ENCODE measurements at regions not wholly inside any gene's neighbourhood (a gene's known extent, or its start where the extent isn't known, plus 50 kb on each side); places are given as distances from the start of the nearest gene placed in this dataset.

- 83% methylated on average over 1 of the region's 1 CpG; no CpG with 5 or more reads in 1 of the 2 experiments for WGBS, 2 experiments (ENCODE audit: insufficient coverage in 2 of 2)
Measured at GRCh38 chr3:88408097-88408496, 258.3 kb downstream of the C3orf38 start.

GRCh38 chr3:88408935-88409334 is 259.2 kb downstream of the C3orf38 start:
- Histone ChIP-seq H3K27ac (ENCODE audit: low read depth, low read length, severe bottlenecking) (no peak overlapping the region), H3K36me3 (ENCODE audit: control insufficient read depth, insufficient read depth, low read length) (no peaks in the 10 kb centered on the region), H3K4me3 (ENCODE audit: extremely low read depth, insufficient read depth, low read length, poor library complexity, severe bottlenecking) (no peak overlapping the region), H3K4me1 (ENCODE audit: control insufficient read depth, insufficient read depth, low read length, poor library complexity, severe bottlenecking) (no peaks in the 10 kb centered on the region), H3K9me3 (ENCODE audit: control insufficient read depth, low read length) (no peaks in the 10 kb centered on the region)
- 63 to 74% methylated on average over 1 to 3 of the region's 5 CpGs for whole genome bisulfite sequencing, 2 experiments (ENCODE audit: insufficient coverage in 2 of 2)

More at GRCh38 chr3:88408097-88408496, 258.3 kb downstream of the C3orf38 start:
- Histone ChIP-seq H3K4me1 (ENCODE audit: control insufficient read depth, insufficient read depth, low read length, poor library complexity, severe bottlenecking) (no peaks in the 10 kb centered on the region), H3K36me3 (ENCODE audit: control insufficient read depth, insufficient read depth, low read length) (no peaks in the 10 kb centered on the region), H3K4me3 (ENCODE audit: extremely low read depth, insufficient read depth, low read length, poor library complexity, severe bottlenecking) (no peak overlapping the region), H3K9me3 (ENCODE audit: control insufficient read depth, low read length) (no peaks in the 10 kb centered on the region), H3K27ac (ENCODE audit: low read depth, low read length, severe bottlenecking) (no peak overlapping the region)

- Histone ChIP-seq H3K27ac (ENCODE audit: low read depth, low read length, severe bottlenecking) (no peak overlapping the region), H3K9me3 (ENCODE audit: control insufficient read depth, low read length) (no peaks in the 10 kb centered on the region), H3K4me1 (ENCODE audit: control insufficient read depth, insufficient read depth, low read length, poor library complexity, severe bottlenecking) (no peaks in the 10 kb centered on the region), H3K36me3 (ENCODE audit: control insufficient read depth, insufficient read depth, low read length) (no peaks in the 10 kb centered on the region), H3K4me3 (ENCODE audit: extremely low read depth, insufficient read depth, low read length, poor library complexity, severe bottlenecking) (no peak overlapping the region)
- no CpG with 5 or more reads among the region's 3 CpGs for WGBS, 2 experiments (ENCODE audit: insufficient coverage in 2 of 2)
Measured at GRCh38 chr3:88410259-88410658, 260.5 kb downstream of the C3orf38 start.

- H3K27ac ChIP-seq (ENCODE audit: low read depth, low read length, severe bottlenecking) = no peak overlapping the region
- H3K36me3 ChIP-seq (ENCODE audit: control insufficient read depth, insufficient read depth, low read length) = no peaks in the 10 kb centered on the region
- WGBS, 2 experiments (ENCODE audit: insufficient coverage in 2 of 2) = no CpG with 5 or more reads among the region's 1 CpG
- no peaks in the 10 kb centered on the region for H3K9me3 ChIP-seq (ENCODE audit: control insufficient read depth, low read length)
- H3K4me1 ChIP-seq (ENCODE audit: control insufficient read depth, insufficient read depth, low read length, poor library complexity, severe bottlenecking) = no peaks in the 10 kb centered on the region
- H3K4me3 ChIP-seq (ENCODE audit: extremely low read depth, insufficient read depth, low read length, poor library complexity, severe bottlenecking) = no peak overlapping the region
Measured at GRCh38 chr3:88412346-88412745, 262.6 kb downstream of the C3orf38 start.

- 94 to 100% methylated on average over 2 of the region's 2 CpGs for whole genome bisulfite sequencing, 2 experiments (ENCODE audit: insufficient coverage in 2 of 2)
- no peaks in the 10 kb centered on the region for H3K36me3 ChIP-seq (ENCODE audit: control insufficient read depth, insufficient read depth, low read length)
- no peak overlapping the region for H3K4me3 ChIP-seq (ENCODE audit: extremely low read depth, insufficient read depth, low read length, poor library complexity, severe bottlenecking)
- H3K9me3 ChIP-seq (ENCODE audit: control insufficient read depth, low read length) = no peaks in the 10 kb centered on the region
- no peak overlapping the region for H3K27ac ChIP-seq (ENCODE audit: low read depth, low read length, severe bottlenecking)
- no peaks in the 10 kb centered on the region for H3K4me1 ChIP-seq (ENCODE audit: control insufficient read depth, insufficient read depth, low read length, poor library complexity, severe bottlenecking)
Measured at GRCh38 chr3:88416436-88416835, 266.7 kb downstream of the C3orf38 start.

- no peaks in the 10 kb centered on the region for H3K4me1 ChIP-seq (ENCODE audit: control insufficient read depth, insufficient read depth, low read length, poor library complexity, severe bottlenecking)
- no CpG with 5 or more reads among the region's 6 CpGs for WGBS, 2 experiments (ENCODE audit: insufficient coverage in 2 of 2)
- H3K36me3 ChIP-seq (ENCODE audit: control insufficient read depth, insufficient read depth, low read length) = no peaks in the 10 kb centered on the region
- H3K9me3 ChIP-seq (ENCODE audit: control insufficient read depth, low read length) = no peaks in the 10 kb centered on the region
- no peak overlapping the region for H3K27ac ChIP-seq (ENCODE audit: low read depth, low read length, severe bottlenecking)
- H3K4me3 ChIP-seq (ENCODE audit: extremely low read depth, insufficient read depth, low read length, poor library complexity, severe bottlenecking) = no peak overlapping the region
Measured at GRCh38 chr3:88418219-88418618, 268.5 kb downstream of the C3orf38 start.

GRCh38 chr3:88433568-88433967 is 283.8 kb downstream of the C3orf38 start:
- WGBS, 2 experiments (ENCODE audit: insufficient coverage in 2 of 2) = 80 to 81% methylated on average over 1 to 2 of the region's 2 CpGs
- Histone ChIP-seq H3K4me1 (ENCODE audit: control insufficient read depth, insufficient read depth, low read length, poor library complexity, severe bottlenecking) (no peaks in the 10 kb centered on the region), H3K36me3 (ENCODE audit: control insufficient read depth, insufficient read depth, low read length) (no peaks in the 10 kb centered on the region), H3K27ac (ENCODE audit: low read depth, low read length, severe bottlenecking) (no peak overlapping the region), H3K9me3 (ENCODE audit: control insufficient read depth, low read length) (no peaks in the 10 kb centered on the region), H3K4me3 (ENCODE audit: extremely low read depth, insufficient read depth, low read length, poor library complexity, severe bottlenecking) (no peak overlapping the region)

- no CpG with 5 or more reads among the region's 2 CpGs for WGBS, 2 experiments (ENCODE audit: insufficient coverage in 2 of 2)
- Histone ChIP-seq H3K27ac (ENCODE audit: low read depth, low read length, severe bottlenecking) (no peak overlapping the region), H3K9me3 (ENCODE audit: control insufficient read depth, low read length) (no peaks in the 10 kb centered on the region), H3K4me1 (ENCODE audit: control insufficient read depth, insufficient read depth, low read length, poor library complexity, severe bottlenecking) (no peaks in the 10 kb centered on the region), H3K36me3 (ENCODE audit: control insufficient read depth, insufficient read depth, low read length) (no peaks in the 10 kb centered on the region), H3K4me3 (ENCODE audit: extremely low read depth, insufficient read depth, low read length, poor library complexity, severe bottlenecking) (no peak overlapping the region)
Measured at GRCh38 chr3:88434001-88434400, 284.2 kb downstream of the C3orf38 start.

- Histone ChIP-seq H3K4me3 (ENCODE audit: extremely low read depth, insufficient read depth, low read length, poor library complexity, severe bottlenecking) (no peak overlapping the region), H3K27ac (ENCODE audit: low read depth, low read length, severe bottlenecking) (no peak overlapping the region), H3K4me1 (ENCODE audit: control insufficient read depth, insufficient read depth, low read length, poor library complexity, severe bottlenecking) (no peaks in the 10 kb centered on the region), H3K36me3 (ENCODE audit: control insufficient read depth, insufficient read depth, low read length) (no peaks in the 10 kb centered on the region), H3K9me3 (ENCODE audit: control insufficient read depth, low read length) (no peaks in the 10 kb centered on the region)
- no CpG with 5 or more reads among the region's 1 CpG for WGBS, 2 experiments (ENCODE audit: insufficient coverage in 2 of 2)
Measured at GRCh38 chr3:88440701-88441100, 290.9 kb downstream of the C3orf38 start.

GRCh38 chr3:88443066-88443465 is 293.3 kb downstream of the C3orf38 start:
- Histone ChIP-seq H3K4me3 (ENCODE audit: extremely low read depth, insufficient read depth, low read length, poor library complexity, severe bottlenecking) (no peak overlapping the region), H3K36me3 (ENCODE audit: control insufficient read depth, insufficient read depth, low read length) (no peaks in the 10 kb centered on the region), H3K9me3 (ENCODE audit: control insufficient read depth, low read length) (no peaks in the 10 kb centered on the region), H3K27ac (ENCODE audit: low read depth, low read length, severe bottlenecking) (no peak overlapping the region), H3K4me1 (ENCODE audit: control insufficient read depth, insufficient read depth, low read length, poor library complexity, severe bottlenecking) (no peaks in the 10 kb centered on the region)
- WGBS, 2 experiments (ENCODE audit: insufficient coverage in 2 of 2) = 55 to 89% methylated on average over 1 of the region's 1 CpG

GRCh38 chr3:88444251-88444650 is 294.5 kb downstream of the C3orf38 start:
- Histone ChIP-seq H3K27ac (ENCODE audit: low read depth, low read length, severe bottlenecking) (no peak overlapping the region), H3K9me3 (ENCODE audit: control insufficient read depth, low read length) (no peaks in the 10 kb centered on the region), H3K36me3 (ENCODE audit: control insufficient read depth, insufficient read depth, low read length) (no peaks in the 10 kb centered on the region), H3K4me3 (ENCODE audit: extremely low read depth, insufficient read depth, low read length, poor library complexity, severe bottlenecking) (no peak overlapping the region), H3K4me1 (ENCODE audit: control insufficient read depth, insufficient read depth, low read length, poor library complexity, severe bottlenecking) (no peaks in the 10 kb centered on the region)
- WGBS, 2 experiments (ENCODE audit: insufficient coverage in 2 of 2) = no CpG with 5 or more reads among the region's 1 CpG
